ENCODE measurements at regions not wholly inside any gene's neighbourhood (a gene's known extent, or its start where the extent isn't known, plus 50 kb on each side); places are given as distances from the start of the nearest gene placed in this dataset.

- DNase-seq = no peak
Observed at GRCh38 chr6:21382821-21383449, 210.6 kb upstream of the SOX4 start.

- DNase-seq = no peak
Observed at GRCh38 chr6:21383450-21384085, 210.0 kb upstream of the SOX4 start.

- no peak for DNase-seq
Observed at GRCh38 chr6:21384216-21384615, 209.3 kb upstream of the SOX4 start.

GRCh38 chr6:21386744-21387143 lies 206.8 kb upstream of the SOX4 start:
- no peak for DNase-seq

GRCh38 chr6:21390532-21391213 lies 202.9 kb upstream of the SOX4 start:
- DNase-seq = no peak

- no peak for DNase-seq
Observed at GRCh38 chr6:21392177-21392576, 201.4 kb upstream of the SOX4 start.

- no peak for DNase-seq
Observed at GRCh38 chr6:21393441-21394165, 199.9 kb upstream of the SOX4 start.

- no peak for DNase-seq
Observed at GRCh38 chr6:21395121-21395520, 198.4 kb upstream of the SOX4 start.

- no peak for DNase-seq
Observed at GRCh38 chr6:21396313-21396712, 197.2 kb upstream of the SOX4 start.

GRCh38 chr6:21398741-21399325 lies 194.7 kb upstream of the SOX4 start:
- DNase-seq = no peak

- no peak for DNase-seq
Observed at GRCh38 chr6:21402368-21402767, 191.2 kb upstream of the SOX4 start.

GRCh38 chr6:21404577-21404976 lies 189.0 kb upstream of the SOX4 start:
- no peak for DNase-seq

GRCh38 chr6:21406316-21406715 lies 187.2 kb upstream of the SOX4 start:
- DNase-seq = no peak

- no peak for DNase-seq
Observed at GRCh38 chr6:21409231-21409630, 184.3 kb upstream of the SOX4 start.

- no peak for DNase-seq
Observed at GRCh38 chr6:21413428-21413827, 180.1 kb upstream of the SOX4 start.

- no peak for DNase-seq
Observed at GRCh38 chr6:21414065-21414464, 179.5 kb upstream of the SOX4 start.

- no peak for DNase-seq
Observed at GRCh38 chr6:21420146-21420878, 173.2 kb upstream of the SOX4 start.

GRCh38 chr6:21420926-21421325 lies 172.6 kb upstream of the SOX4 start:
- DNase-seq = no peak

- DNase-seq = no peak
Observed at GRCh38 chr6:21423106-21423854, 170.3 kb upstream of the SOX4 start.

GRCh38 chr6:21426841-21427490 lies 166.6 kb upstream of the SOX4 start:
- no peak for DNase-seq

- DNase-seq = no peak
Observed at GRCh38 chr6:21429291-21429690, 164.3 kb upstream of the SOX4 start.
